Liver (tissue), 8 donors: ENCODE measurements at regions not wholly inside any gene's neighbourhood (a gene's known extent, or its start where the extent isn't known, plus 50 kb on each side); places are given as distances from the start of the nearest gene placed in this dataset.

Experiments
- DNase-seq: peaks from one replicate; pipeline ENCODE4 v3.0.0-alpha.2; 2017; ENCODE audit warnings: low spot score
- H3K27ac ChIP-seq, 2 donors: one replicate each; pipeline ENCODE4 v1.7.0; 2013; ENCODE audit warnings: inconsistent platforms in 2 of 2, low read length in 2 of 2, control low read depth in 1 of 2, low read depth in 1 of 2, mild to moderate bottlenecking in 1 of 2
- H3K27me3 ChIP-seq, 4 donors: one replicate each; pipeline versions ENCODE4 v1.6.1 to v1.7.0; 2013; ENCODE audit warnings: low read length in 3 of 4, inconsistent platforms in 1 of 4, mild to moderate bottlenecking in 1 of 4, moderate library complexity in 1 of 4; ENCODE audit not compliant: control insufficient read depth in 4 of 4, insufficient read depth in 4 of 4
- H3K36me3 ChIP-seq, 4 donors: one replicate each; pipeline versions ENCODE4 v1.6.1 to v1.7.0; 2013; ENCODE audit warnings: low read length in 3 of 4, mild to moderate bottlenecking in 3 of 4, low read depth in 1 of 4, moderate library complexity in 1 of 4; ENCODE audit not compliant: control insufficient read depth in 4 of 4, insufficient read depth in 3 of 4
- H3K4me1 ChIP-seq, 4 donors: one replicate each; pipeline versions ENCODE4 v1.6.1 to v1.7.0; 2013; ENCODE audit warnings: low read length in 3 of 4, mild to moderate bottlenecking in 3 of 4, moderate library complexity in 1 of 4; ENCODE audit not compliant: control insufficient read depth in 4 of 4, insufficient read depth in 4 of 4
- H3K4me3 ChIP-seq, 3 donors: one replicate each; pipeline versions ENCODE4 v1.6.1 to v1.7.0; 2013; ENCODE audit warnings: low read length in 3 of 3, control low read depth in 1 of 3, low read depth in 1 of 3, mild to moderate bottlenecking in 1 of 3
- H3K9ac ChIP-seq, 2 donors: one replicate each; pipeline ENCODE4 v1.7.0; 2013; ENCODE audit warnings: low read length in 2 of 2, mild to moderate bottlenecking in 2 of 2, moderate library complexity in 2 of 2, control low read depth in 1 of 2, low read depth in 1 of 2
- H3K9me3 ChIP-seq, 4 donors: one replicate each; pipeline versions ENCODE4 v1.6.1 to v1.7.0; 2013; ENCODE audit warnings: low read length in 3 of 4; ENCODE audit not compliant: control insufficient read depth in 4 of 4
- ATF3 ChIP-seq: IDR thresholded peaks from 2 replicates; pipeline ENCODE4 v1.6.1; 2016; ENCODE audit warnings: antibody characterized with exemption
- EGR1 ChIP-seq, 2 donors: IDR thresholded peaks; 2 replicates each; pipeline ENCODE4 v1.6.1; 2016 to 2018; ENCODE audit warnings: antibody characterized with exemption in 2 of 2, low read depth in 2 of 2
- FOXA1 ChIP-seq: IDR thresholded peaks from 2 replicates; pipeline ENCODE4 v1.6.1; 2016; ENCODE audit warnings: antibody characterized with exemption
- FOXA2 ChIP-seq: IDR thresholded peaks from 2 replicates; pipeline ENCODE4 v1.6.1; 2016; ENCODE audit warnings: antibody characterized with exemption
- GABPA ChIP-seq, 2 donors: IDR thresholded peaks in 1 of 2; conservative IDR thresholded peaks in 1 of 2; 2 replicates each; pipeline ENCODE4 v1.6.1; 2016; ENCODE audit warnings: antibody characterized with exemption in 2 of 2, mild to moderate bottlenecking in 1 of 2, moderate library complexity in 1 of 2
- HNF4A ChIP-seq, 2 donors: conservative IDR thresholded peaks; 2 replicates each; pipeline ENCODE4 v1.6.1; 2016; ENCODE audit warnings: antibody characterized with exemption in 2 of 2, mild to moderate bottlenecking in 2 of 2
- HNF4G ChIP-seq: IDR thresholded peaks from 2 replicates; pipeline ENCODE4 v1.6.1; 2016; ENCODE audit warnings: antibody characterized with exemption
- JUND ChIP-seq, 2 donors: IDR thresholded peaks; 2 replicates each; pipeline ENCODE4 v1.6.1; 2016; ENCODE audit warnings: antibody characterized with exemption in 2 of 2
- MAX ChIP-seq: IDR thresholded peaks from 2 replicates; pipeline ENCODE4 v1.6.1; 2016; ENCODE audit warnings: antibody characterized with exemption
- NR2F2 ChIP-seq: IDR thresholded peaks from 2 replicates; pipeline ENCODE4 v1.6.1; 2016; ENCODE audit warnings: antibody characterized with exemption
- RAD21 ChIP-seq, 2 donors: IDR thresholded peaks; 2 replicates each; pipeline ENCODE4 v1.6.1; 2016; ENCODE audit warnings: antibody characterized with exemption in 2 of 2, mild to moderate bottlenecking in 2 of 2
- REST ChIP-seq: IDR thresholded peaks from 2 replicates; pipeline ENCODE4 v1.6.1; 2016; ENCODE audit warnings: antibody characterized with exemption, mild to moderate bottlenecking
- RXRA ChIP-seq, 2 donors: IDR thresholded peaks; 2 replicates each; pipeline ENCODE4 v1.6.1; 2017 to 2018; ENCODE audit warnings: antibody characterized with exemption in 2 of 2, mild to moderate bottlenecking in 1 of 2
- SP1 ChIP-seq: IDR thresholded peaks from 2 replicates; pipeline ENCODE4 v1.6.1; 2018; ENCODE audit warnings: antibody characterized with exemption, mild to moderate bottlenecking
- TAF1 ChIP-seq: conservative IDR thresholded peaks from 2 replicates; pipeline ENCODE4 v1.6.1; 2016; ENCODE audit warnings: antibody characterized with exemption, mild to moderate bottlenecking
- YY1 ChIP-seq: IDR thresholded peaks from 2 replicates; pipeline ENCODE4 v1.6.1; 2016; ENCODE audit warnings: antibody characterized with exemption, mild to moderate bottlenecking
- ZBTB33 ChIP-seq: IDR thresholded peaks from 2 replicates; pipeline ENCODE4 v1.6.1; 2016; ENCODE audit warnings: antibody characterized with exemption
- WGBS: extraction: QIAGEN DNeasy Blood & Tissue Kit; methylation state at CpG from one replicate; pipeline ENCODE4 v1.1.7; 2013; 5-methylcytosine and 5-hydroxymethylcytosine counted together
- TF ChIP-seq, protein P1 (sequence below): fragments of 150-350 bp; IDR thresholded peaks from 2 replicates; pipeline ENCODE4 v1.5.1; 2017; ENCODE audit warnings: improper control_type of control experiment, low read depth, low read length; ENCODE audit not compliant: missing input control
- donor health status: healthy.
- donor health status: healthy.
- donor health status: healthy.
- donor health status: healthy.
- donor health status: healthy.

- TF ChIP-seq HNF4G (no peak), HNF4A (conservative IDR thresholded peaks at IDR 0.05) (no peak), YY1 (no peak), REST (no peak), NR2F2 (no peak), EGR1 (IDR thresholded peaks at IDR 0.05; ENCODE audit: low read depth in 2 of 2) (no peak), ZBTB33 (no peak), FOXA1 (no peak), RAD21 (IDR thresholded peaks at IDR 0.05) (no peak), MAX (no peak), FOXA2 (no peak), TAF1 (no peak), RXRA (IDR thresholded peaks at IDR 0.05) (no peak)
- no peaks in the 10 kb centered on the region for H3K27me3 ChIP-seq
- WGBS = 39% methylated on average over 3 of the region's 3 CpGs
- no peak for DNase-seq
- H3K9ac ChIP-seq = no peak overlapping the region
- no peaks in the 10 kb centered on the region for H3K36me3 ChIP-seq
- H3K27ac ChIP-seq = no peak overlapping the region
- H3K4me3 ChIP-seq = no peak overlapping the region
- H3K9me3 ChIP-seq = no peaks in the 10 kb centered on the region
- H3K4me1 ChIP-seq = no peaks in the 10 kb centered on the region
These were observed 205.2 kb upstream of the CXCR4 start for GRCh38 chr2:136323195-136323594.

DNA sequence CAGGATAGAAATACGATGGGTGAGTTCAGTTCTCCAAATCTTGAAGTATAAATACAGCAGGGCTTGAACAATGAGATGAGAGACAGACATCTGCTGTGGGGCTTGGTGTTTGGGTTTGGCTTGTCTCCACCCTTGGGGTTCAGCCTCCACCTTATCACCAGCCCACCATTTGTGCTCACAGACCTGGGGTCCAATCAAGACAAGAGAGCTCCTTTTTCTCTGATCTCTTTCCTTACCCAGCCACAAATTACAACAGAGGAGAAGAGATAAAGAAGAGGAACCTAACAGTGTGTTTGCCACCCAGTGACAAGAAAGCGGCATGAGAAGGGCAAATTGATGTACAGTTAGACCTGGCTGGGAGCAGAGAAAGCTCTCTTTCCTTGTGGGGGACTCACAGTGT lies 204.5 kb upstream of the CXCR4 start:
- Histone ChIP-seq H3K27me3 (no peaks in the 10 kb centered on the region), H3K36me3 (no peaks in the 10 kb centered on the region), H3K4me3 (no peak overlapping the region), H3K9ac (no peak overlapping the region), H3K27ac (no peak overlapping the region), H3K4me1 (no peaks in the 10 kb centered on the region), H3K9me3 (no peaks in the 10 kb centered on the region)
- DNase-seq = no peak
- WGBS = 70% methylated on average over 2 of the region's 2 CpGs
- TF ChIP-seq FOXA1 (no peak), HNF4G (no peak), SP1 (no peak), REST (no peak), YY1 (no peak), GABPA (IDR thresholded peaks at IDR 0.05 in 1 of 2, conservative IDR thresholded peaks at IDR 0.05 in 1 of 2) (no peak), RXRA (IDR thresholded peaks at IDR 0.05) (no peak), EGR1 (IDR thresholded peaks at IDR 0.05; ENCODE audit: low read depth in 2 of 2) (no peak), ZBTB33 (no peak), ATF3 (no peak), MAX (no peak), JUND (IDR thresholded peaks at IDR 0.05) (no peak), NR2F2 (no peak), FOXA2 (no peak), TAF1 (no peak), RAD21 (IDR thresholded peaks at IDR 0.05) (no peak)
- TF ChIP-seq, protein P1, sequence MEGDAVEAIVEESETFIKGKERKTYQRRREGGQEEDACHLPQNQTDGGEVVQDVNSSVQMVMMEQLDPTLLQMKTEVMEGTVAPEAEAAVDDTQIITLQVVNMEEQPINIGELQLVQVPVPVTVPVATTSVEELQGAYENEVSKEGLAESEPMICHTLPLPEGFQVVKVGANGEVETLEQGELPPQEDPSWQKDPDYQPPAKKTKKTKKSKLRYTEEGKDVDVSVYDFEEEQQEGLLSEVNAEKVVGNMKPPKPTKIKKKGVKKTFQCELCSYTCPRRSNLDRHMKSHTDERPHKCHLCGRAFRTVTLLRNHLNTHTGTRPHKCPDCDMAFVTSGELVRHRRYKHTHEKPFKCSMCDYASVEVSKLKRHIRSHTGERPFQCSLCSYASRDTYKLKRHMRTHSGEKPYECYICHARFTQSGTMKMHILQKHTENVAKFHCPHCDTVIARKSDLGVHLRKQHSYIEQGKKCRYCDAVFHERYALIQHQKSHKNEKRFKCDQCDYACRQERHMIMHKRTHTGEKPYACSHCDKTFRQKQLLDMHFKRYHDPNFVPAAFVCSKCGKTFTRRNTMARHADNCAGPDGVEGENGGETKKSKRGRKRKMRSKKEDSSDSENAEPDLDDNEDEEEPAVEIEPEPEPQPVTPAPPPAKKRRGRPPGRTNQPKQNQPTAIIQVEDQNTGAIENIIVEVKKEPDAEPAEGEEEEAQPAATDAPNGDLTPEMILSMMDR = no peak
